ENCODE measurements at regions not wholly inside any gene's neighbourhood (a gene's known extent, or its start where the extent isn't known, plus 50 kb on each side); places are given as distances from the start of the nearest gene placed in this dataset.
A peak's percentile ranks its signal among the peaks of the same experiment; 100 is the strongest.
"Not testable (repeated sequence)": the region's sequence is repeated elsewhere in the genome, so short reads cannot be mapped to it uniquely, and the experiment has no call there.

- not testable (repeated sequence) for ATAC-seq, DNase-seq
Observed at GRCh38 chr2:87956613-87957012, 59.7 kb downstream of the RNU2-63P start.

- not testable (repeated sequence) for DNase-seq
- peak; percentile 82 for ATAC-seq
Observed at GRCh38 chr2:87949008-87949407, 67.3 kb downstream of the RNU2-63P start.

GRCh38 chr2:87946644-87947370 lies 69.5 kb downstream of the RNU2-63P start:
- ATAC-seq = peak; percentile 42
- not testable (repeated sequence) for DNase-seq

- not testable (repeated sequence) for ATAC-seq
Observed at GRCh38 chr2:87939299-87939698, 77.0 kb downstream of the RNU2-63P start.

GRCh38 chr2:87919023-87919665 lies 93.5 kb upstream of the RGPD2 start:
- not testable (repeated sequence) for DNase-seq, ATAC-seq

More at GRCh38 chr2:87939299-87939698, 77.0 kb downstream of the RNU2-63P start:
- DNase-seq = not testable (repeated sequence)

GRCh38 chr2:87917194-87917593 lies 91.6 kb upstream of the RGPD2 start:
- not testable (repeated sequence) for ATAC-seq, DNase-seq

GRCh38 chr2:87910848-87911247 lies 85.3 kb upstream of the RGPD2 start:
- ATAC-seq = not testable (repeated sequence)

GRCh38 chr2:87909042-87909441 lies 83.4 kb upstream of the RGPD2 start:
- ATAC-seq = not testable (repeated sequence)

More at GRCh38 chr2:87910848-87911247, 85.3 kb upstream of the RGPD2 start:
- DNase-seq = not testable (repeated sequence)

GRCh38 chr2:87907556-87908099 lies 82.0 kb upstream of the RGPD2 start:
- ATAC-seq, DNase-seq: not testable (repeated sequence)

More at GRCh38 chr2:87909042-87909441, 83.4 kb upstream of the RGPD2 start:
- not testable (repeated sequence) for DNase-seq

- ATAC-seq, DNase-seq: not testable (repeated sequence)
Observed at GRCh38 chr2:87903242-87904114, 77.9 kb upstream of the RGPD2 start.

GRCh38 chr2:87883659-87884058 lies 58.1 kb upstream of the RGPD2 start:
- not testable (repeated sequence) for ATAC-seq, DNase-seq

Measured in stimulated activated naive CD8-positive, alpha-beta T cell treated with anti-CD3 and anti-CD28 coated beads, Interleukin-15, Interleukin-2, amounts not matched to agents 100 U/mL and 50 U/mL, for 24 hours (primary cell).